Cerebellar cortex (tissue), 1 donor: ENCODE measurements at regions not wholly inside any gene's neighbourhood (a gene's known extent, or its start where the extent isn't known, plus 50 kb on each side); places are given as distances from the start of the nearest gene placed in this dataset.
A peak's percentile ranks its signal among the peaks of the same experiment; 100 is the strongest.
"Not testable (repeated sequence)": the region's sequence is repeated elsewhere in the genome, so short reads cannot be mapped to it uniquely, and the experiment has no call there.

Experiments
- DNase-seq: peaks from one replicate; pipeline ENCODE4 v3.0.0-alpha.2; 2015; ENCODE audit warnings: low spot score

DNA sequence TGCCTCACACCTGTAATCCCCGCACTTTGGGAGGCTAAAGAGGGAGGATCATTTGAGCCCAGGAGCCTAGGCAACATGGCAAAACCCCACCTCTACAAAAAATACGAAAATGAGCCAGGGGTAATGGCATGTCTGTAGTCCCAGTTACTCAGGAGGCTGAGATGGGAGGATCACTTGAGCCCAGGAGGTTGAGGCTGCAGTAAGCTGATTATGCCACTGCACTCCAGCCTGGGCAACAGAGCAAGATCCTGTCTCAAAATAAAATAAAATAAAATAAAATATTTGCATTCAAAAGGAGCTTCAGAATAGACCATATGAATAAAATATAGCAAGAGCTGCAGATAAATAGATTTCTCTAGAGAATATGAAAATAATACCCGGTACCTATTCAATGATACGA is 71.5 kb upstream of the ATF7IP2 start:
- no peak for DNase-seq

DNA sequence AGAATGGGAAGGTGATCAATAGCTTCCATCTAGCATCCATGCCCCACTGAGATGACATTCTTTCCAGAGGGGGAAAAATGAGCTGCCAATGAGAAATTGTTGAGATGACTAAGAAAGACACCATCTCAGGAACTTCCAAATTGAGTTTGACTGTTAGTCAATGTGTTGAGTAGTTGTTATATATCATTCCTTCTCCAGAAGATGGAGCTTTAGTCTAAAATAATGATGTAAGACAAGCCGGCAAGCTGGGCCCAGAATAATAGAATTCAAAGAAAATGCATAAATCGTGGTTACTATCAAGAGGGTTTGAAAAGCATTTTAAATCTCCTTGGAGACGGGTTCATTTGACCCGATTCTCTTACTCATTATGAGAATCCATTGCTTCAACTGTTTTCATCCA is 71.0 kb upstream of the ATF7IP2 start:
- peak; percentile 9 for DNase-seq

- DNase-seq: no peak
These were observed 68.3 kb upstream of the ATF7IP2 start for GRCh38 chr16:10317425-10318001.

GRCh38 chr16:10318798-10319500 is 66.9 kb upstream of the ATF7IP2 start:
- DNase-seq: no peak

DNA sequence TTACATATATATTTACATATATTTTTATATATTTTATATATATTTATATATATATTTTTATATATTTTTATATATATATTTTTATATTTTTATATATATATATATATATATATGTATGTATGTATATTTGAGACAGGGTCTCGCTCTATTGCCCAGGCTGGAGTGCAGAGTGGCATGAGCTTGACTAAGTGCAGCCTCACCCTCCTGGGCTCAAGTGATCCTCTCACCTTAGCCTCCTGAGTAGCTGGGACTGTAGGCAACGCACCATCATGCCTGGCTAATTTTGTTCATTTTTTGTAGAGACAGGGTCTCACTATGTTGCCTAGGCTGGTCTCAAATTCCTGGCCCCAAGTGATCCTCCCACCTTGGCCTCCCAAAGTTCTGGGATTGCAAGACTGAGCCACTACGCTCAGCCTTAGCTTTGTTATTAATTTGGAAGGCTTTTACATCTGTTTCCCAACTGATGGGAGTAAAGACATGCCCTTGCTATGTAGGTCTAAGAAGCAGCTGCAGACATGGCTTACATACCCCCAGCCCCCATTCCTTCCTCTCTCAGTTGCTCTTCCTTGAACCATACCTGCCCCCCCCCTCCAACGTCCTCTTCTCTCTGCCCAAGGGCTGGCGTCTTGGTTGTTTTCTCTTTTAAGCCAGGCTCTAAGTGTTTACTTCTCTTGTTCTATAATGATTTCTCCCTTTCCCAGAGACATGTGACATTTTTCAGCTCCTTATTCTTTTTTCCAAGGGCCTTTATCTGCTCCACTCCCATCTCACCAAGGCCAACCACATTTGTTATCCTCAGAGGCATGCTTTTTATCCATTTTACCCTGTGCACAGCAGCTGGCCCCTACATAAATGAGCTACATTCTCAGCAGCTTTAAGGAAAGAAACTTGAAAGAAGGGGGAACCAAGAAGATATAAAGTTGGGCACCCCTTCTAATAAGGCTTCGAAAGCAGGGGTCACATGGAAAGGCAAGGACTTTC is 64.2 kb upstream of the ATF7IP2 start:
- no peak for DNase-seq

GRCh38 chr16:10322723-10323527 is 62.9 kb upstream of the ATF7IP2 start:
- no peak for DNase-seq

DNA sequence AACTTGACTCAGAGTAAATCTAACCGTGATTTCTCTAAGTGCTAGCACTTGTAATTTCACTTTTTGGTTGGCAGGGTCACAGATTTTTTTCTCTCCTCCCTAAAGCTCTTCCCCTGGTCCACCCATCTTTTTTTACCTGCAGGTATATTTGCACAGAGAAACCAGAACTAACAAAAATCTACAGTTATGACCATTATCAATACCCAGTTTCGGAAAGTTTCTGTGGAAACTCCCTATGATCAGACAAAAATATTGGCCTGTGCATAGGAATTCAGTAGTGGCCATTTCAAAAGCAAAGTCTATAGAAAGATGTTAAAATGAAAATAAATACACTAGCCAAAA is 62.4 kb upstream of the ATF7IP2 start:
- no peak for DNase-seq

DNA sequence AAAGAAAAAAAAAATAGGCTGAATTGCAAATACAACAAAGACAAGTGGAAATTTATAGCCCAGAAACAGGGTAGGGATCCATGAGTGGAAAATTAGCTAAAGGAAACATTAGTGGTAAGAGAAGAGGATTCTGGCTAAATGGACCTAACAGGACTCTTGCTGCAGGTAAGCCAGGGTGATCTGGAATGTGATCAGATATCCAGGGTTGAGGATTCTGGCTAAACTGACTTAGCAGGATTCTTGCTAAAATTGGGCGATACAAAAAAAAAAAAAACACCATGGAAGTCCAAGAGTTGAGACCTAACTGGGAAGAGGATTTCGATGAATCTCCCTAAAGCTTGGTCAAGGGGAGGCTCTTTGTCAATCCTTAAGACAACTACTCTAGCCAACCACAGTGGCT is 61.7 kb upstream of the ATF7IP2 start:
- DNase-seq: no peak

- DNase-seq: no peak
These were observed 59.9 kb upstream of the ATF7IP2 start for GRCh38 chr16:10325783-10326543.

- no peak for DNase-seq
These were observed 59.2 kb upstream of the ATF7IP2 start for GRCh38 chr16:10326647-10327046.

GRCh38 chr16:10328291-10328690 is 57.6 kb upstream of the ATF7IP2 start:
- not testable (repeated sequence) for DNase-seq

DNA sequence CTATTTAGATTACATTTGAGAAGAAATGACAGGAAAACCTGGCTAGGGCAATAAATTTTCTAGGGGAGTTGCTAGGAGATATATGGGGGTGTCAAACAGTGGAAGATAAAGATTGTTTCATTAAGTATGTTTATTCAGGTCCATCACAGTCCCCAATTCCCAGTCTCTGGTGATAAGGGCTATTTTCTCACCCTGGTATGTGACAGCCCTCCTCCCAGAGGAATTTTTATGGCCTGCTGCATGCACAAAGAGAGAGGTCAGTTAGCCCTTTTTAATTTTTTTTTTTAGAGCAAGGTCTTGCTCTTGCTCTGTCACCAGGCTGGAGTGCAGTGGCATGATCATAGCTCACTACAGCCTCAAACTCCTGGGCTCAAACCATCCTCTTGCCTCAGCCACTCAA is 53.6 kb upstream of the ATF7IP2 start:
- DNase-seq: no peak

- DNase-seq: no peak
These were observed 53.1 kb upstream of the ATF7IP2 start for GRCh38 chr16:10332775-10333174.

- DNase-seq: no peak
These were observed 52.4 kb upstream of the ATF7IP2 start for GRCh38 chr16:10333321-10334032.

GRCh38 chr16:10335681-10336080 is 50.2 kb upstream of the ATF7IP2 start:
- no peak for DNase-seq
